HEK293 (cell line): ENCODE measurements at regions not wholly inside any gene's neighbourhood (a gene's known extent, or its start where the extent isn't known, plus 50 kb on each side); places are given as distances from the start of the nearest gene placed in this dataset.

Source experiments
- CTCF ChIA-PET: fragments of 350-600 bp; formaldehyde crosslinking; extraction: SDS; loops from one replicate; lab custom pipeline; 2021; ENCODE audit warnings: antibody characterized with exemption; lab: Yijun Ruan, JAX
- POLR2A ChIA-PET: fragments of 300-600 bp; formaldehyde crosslinking; extraction: SDS; loops from one replicate; lab custom pipeline; 2020; ENCODE audit warnings: antibody characterized with exemption, inconsistent platforms; lab: Yijun Ruan, JAX
- H3K27ac ChIP-seq: fragments of 200-500 bp; sonication (Bioruptor generic); 2 replicates; pipeline ENCODE4 v1.5.1; 2014; ENCODE audit warnings: low read depth, low read length, control low read depth, inconsistent platforms; ENCODE audit errors: extremely low read depth
- H3K36me3 ChIP-seq, 2 experiments: fragments of 200-500 bp in 1 of 2; sonication (Bioruptor generic) in 1 of 2; 1 replicate in 1 of 2; 2 replicates in 1 of 2; pipeline ENCODE4 v1.5.1; 2014 to 2017; ENCODE audit warnings: inconsistent platforms in 2 of 2, low read length in 2 of 2; ENCODE audit not compliant: control insufficient read depth in 2 of 2, insufficient read depth in 1 of 2
- H3K4me1 ChIP-seq: fragments of 200-500 bp; sonication (Bioruptor generic); 2 replicates; pipeline ENCODE4 v1.5.1; 2014; ENCODE audit warnings: mild to moderate bottlenecking, low read length, inconsistent platforms; ENCODE audit not compliant: control insufficient read depth, insufficient read depth
- H3K4me3 ChIP-seq: 2 replicates; pipeline ENCODE4 v1.5.1; 2011; ENCODE audit warnings: low read depth, mild to moderate bottlenecking, control low read depth, low read length, moderate library complexity
- H3K9me3 ChIP-seq: fragments of 200-500 bp; sonication (Bioruptor generic); 2 replicates; pipeline ENCODE4 v1.5.1; 2014; ENCODE audit warnings: low read depth, low read length, inconsistent platforms; ENCODE audit not compliant: control insufficient read depth, insufficient read depth
- AEBP2 ChIP-seq: fragments of 450-650 bp; formaldehyde crosslinking; IDR thresholded peaks from 2 replicates; pipeline ENCODE4 v1.5.1; 2016; ENCODE audit warnings: missing biosample characterization, missing genetic modification characterization, borderline replicate concordance
- EGR2 ChIP-seq: fragments of 450-650 bp; formaldehyde crosslinking; IDR thresholded peaks from 2 replicates; pipeline ENCODE4 v1.5.1; 2016; ENCODE audit warnings: low read depth, missing biosample characterization, missing genetic modification characterization
- FEZF1 ChIP-seq: fragments of 450-650 bp; formaldehyde crosslinking; IDR thresholded peaks from 2 replicates; pipeline ENCODE4 v1.5.1; 2016; ENCODE audit warnings: missing biosample characterization, missing genetic modification characterization
- GLIS2 ChIP-seq: fragments of 450-650 bp; formaldehyde crosslinking; IDR thresholded peaks from 2 replicates; pipeline ENCODE4 v1.5.1; 2016; ENCODE audit warnings: missing biosample characterization, missing genetic modification characterization
- HOXC10 ChIP-seq: sonication (generic); formaldehyde crosslinking; IDR thresholded peaks from 2 replicates; pipeline ENCODE4 v1.8.1; 2023; ENCODE audit warnings: mild to moderate bottlenecking, missing genetic modification reagents
- KLF16 ChIP-seq: fragments of 450-650 bp; formaldehyde crosslinking; IDR thresholded peaks from 2 replicates; pipeline ENCODE4 v1.5.1; 2017; ENCODE audit warnings: missing biosample characterization, missing genetic modification characterization
- MEIS1 ChIP-seq: sonication (generic); formaldehyde crosslinking; IDR thresholded peaks from 2 replicates; pipeline ENCODE4 v1.8.1; 2022; ENCODE audit warnings: missing genetic modification reagents, mild to moderate bottlenecking, borderline replicate concordance
- PRDM1 ChIP-seq: fragments of 450-650 bp; formaldehyde crosslinking; IDR thresholded peaks from 2 replicates; pipeline ENCODE4; 2016; ENCODE audit warnings: missing biosample characterization, missing genetic modification characterization
- SALL2 ChIP-seq: fragments of 450-650 bp; formaldehyde crosslinking; IDR thresholded peaks from 2 replicates; pipeline ENCODE4 v1.5.0; 2017; ENCODE audit warnings: missing biosample characterization, mild to moderate bottlenecking, missing genetic modification characterization, borderline replicate concordance
- SCRT2 ChIP-seq: fragments of 450-650 bp; formaldehyde crosslinking; IDR thresholded peaks from 2 replicates; pipeline ENCODE4 v1.5.1; 2016; ENCODE audit warnings: missing biosample characterization, missing genetic modification characterization
- ZBTB6 ChIP-seq: fragments of 450-650 bp; formaldehyde crosslinking; IDR thresholded peaks from 2 replicates; pipeline ENCODE4 v1.5.1; 2017; ENCODE audit warnings: missing biosample characterization, missing genetic modification characterization
- ZBTB8A ChIP-seq: fragments of 450-650 bp; formaldehyde crosslinking; IDR thresholded peaks from 2 replicates; pipeline ENCODE4 v1.5.1; 2016; ENCODE audit warnings: missing biosample characterization, missing genetic modification characterization
- ZFP3 ChIP-seq: fragments of 450-650 bp; formaldehyde crosslinking; IDR thresholded peaks from 2 replicates; pipeline ENCODE4 v1.5.1; 2016; ENCODE audit warnings: low read depth, missing biosample characterization, missing genetic modification characterization
- ZNF114 ChIP-seq: fragments of 450-650 bp; formaldehyde crosslinking; IDR thresholded peaks from 2 replicates; pipeline ENCODE4 v1.5.0; 2017; ENCODE audit warnings: missing biosample characterization, missing genetic modification characterization
- ZNF155 ChIP-seq: fragments of 450-650 bp; formaldehyde crosslinking; IDR thresholded peaks from 2 replicates; pipeline ENCODE4 v1.5.1; 2016; ENCODE audit warnings: missing biosample characterization, missing genetic modification characterization
- ZNF175 ChIP-seq: fragments of 450-650 bp; formaldehyde crosslinking; IDR thresholded peaks from 2 replicates; pipeline ENCODE4 v1.5.1; 2016; ENCODE audit warnings: missing biosample characterization, missing genetic modification characterization
- ZNF184 ChIP-seq: fragments of 450-650 bp; IDR thresholded peaks from 2 replicates; pipeline ENCODE4 v1.5.1; 2018; ENCODE audit warnings: missing biosample characterization, mild to moderate bottlenecking, missing genetic modification characterization
- ZNF24 ChIP-seq: fragments of 450-650 bp; formaldehyde crosslinking; IDR thresholded peaks from 2 replicates; pipeline ENCODE4 v1.5.1; 2016; ENCODE audit warnings: missing biosample characterization, missing genetic modification characterization
- ZNF266 ChIP-seq: fragments of 450-650 bp; formaldehyde crosslinking; IDR thresholded peaks from 2 replicates; pipeline ENCODE4 v1.5.1; 2016; ENCODE audit warnings: missing biosample characterization, missing genetic modification characterization, low read depth
- ZNF302 ChIP-seq: fragments of 450-650 bp; formaldehyde crosslinking; IDR thresholded peaks from 2 replicates; pipeline ENCODE4 v1.5.1; 2016; ENCODE audit warnings: missing biosample characterization, missing genetic modification characterization, low read depth
- ZNF350 ChIP-seq: fragments of 450-650 bp; formaldehyde crosslinking; IDR thresholded peaks from 2 replicates; pipeline ENCODE4 v1.5.0; 2017; ENCODE audit warnings: missing biosample characterization, mild to moderate bottlenecking, missing genetic modification characterization
- ZNF398 ChIP-seq: fragments of 450-650 bp; formaldehyde crosslinking; IDR thresholded peaks from 2 replicates; pipeline ENCODE4 v1.5.1; 2017; ENCODE audit warnings: missing biosample characterization, missing genetic modification characterization
- ZNF473 ChIP-seq: fragments of 450-650 bp; formaldehyde crosslinking; IDR thresholded peaks from 2 replicates; pipeline ENCODE4 v1.5.1; 2017; ENCODE audit warnings: missing biosample characterization, missing genetic modification characterization
- ZNF48 ChIP-seq: fragments of 450-650 bp; formaldehyde crosslinking; IDR thresholded peaks from 2 replicates; pipeline ENCODE4 v1.5.1; 2016; ENCODE audit warnings: missing biosample characterization, missing genetic modification characterization
- ZNF488 ChIP-seq: fragments of 450-650 bp; formaldehyde crosslinking; IDR thresholded peaks from 2 replicates; pipeline ENCODE4 v1.5.1; 2016; ENCODE audit warnings: missing biosample characterization, missing genetic modification characterization
- ZNF501 ChIP-seq: fragments of 450-650 bp; formaldehyde crosslinking; IDR thresholded peaks from 2 replicates; pipeline ENCODE4 v1.5.1; 2016; ENCODE audit warnings: missing biosample characterization, missing genetic modification characterization
- ZNF777 ChIP-seq: fragments of 450-650 bp; formaldehyde crosslinking; IDR thresholded peaks from 2 replicates; pipeline ENCODE4 v1.5.1; 2017; ENCODE audit warnings: missing biosample characterization, missing genetic modification characterization, borderline replicate concordance
- ZNF791 ChIP-seq: fragments of 450-650 bp; formaldehyde crosslinking; IDR thresholded peaks from 2 replicates; pipeline ENCODE4 v1.5.1; 2016; ENCODE audit warnings: missing biosample characterization, missing genetic modification characterization
- ZNF830 ChIP-seq: fragments of 450-650 bp; IDR thresholded peaks from 2 replicates; pipeline ENCODE4 v1.5.0; 2018; ENCODE audit warnings: missing biosample characterization, missing genetic modification characterization, low read depth, mild to moderate bottlenecking, moderate library complexity
- ZSCAN18 ChIP-seq: fragments of 450-650 bp; formaldehyde crosslinking; IDR thresholded peaks from 2 replicates; pipeline ENCODE4 v1.5.1; 2016; ENCODE audit warnings: missing biosample characterization, missing genetic modification characterization

- Histone ChIP-seq H3K9me3 (no peaks in the 10 kb centered on the region), H3K4me3 (no peak overlapping the region), H3K4me1 (no peaks in the 10 kb centered on the region), H3K36me3 (no peaks in the 10 kb centered on the region), H3K27ac (no peak overlapping the region)
- POLR2A ChIA-PET = no interaction called here
- TF ChIP-seq AEBP2 (tag by site-specific recombination) (no peak), PRDM1 (tag by site-specific recombination) (no peak), KLF16 (no peak), EGR2 (no peak), ZNF777 (tag by site-specific recombination) (no peak), ZNF488 (tag by site-specific recombination) (no peak), SCRT2 (tag by site-specific recombination) (no peak), GLIS2 (tag by site-specific recombination) (no peak), ZSCAN18 (tag by site-specific recombination) (no peak), MEIS1 (no peak), ZFP3 (tag by site-specific recombination) (no peak), ZNF114 (tag by site-specific recombination) (no peak), ZNF473 (tag by site-specific recombination) (no peak), ZBTB6 (tag by site-specific recombination) (no peak), ZNF175 (no peak), ZNF302 (tag by site-specific recombination) (no peak), ZNF791 (tag by site-specific recombination) (no peak), ZNF830 (tag by site-specific recombination) (no peak)
- CTCF ChIA-PET = no interaction called here
These were observed 351.9 kb downstream of the S1PR1 start for GRCh38 chr1:101588677-101589076.

GRCh38 chr1:101592845-101593244 is 356.0 kb downstream of the S1PR1 start:
- CTCF ChIA-PET = no interaction called here
- no peak overlapping the region for H3K27ac ChIP-seq
- TF ChIP-seq ZNF350 (tag by site-specific recombination) (no peak), ZNF184 (tag by site-specific recombination) (no peak), ZNF155 (tag by site-specific recombination) (no peak), ZNF24 (tag by site-specific recombination) (no peak), HOXC10 (CRISPR knock-in tag) (no peak), ZBTB8A (no peak), ZNF398 (tag by site-specific recombination) (no peak), ZNF266 (tag by site-specific recombination) (no peak), ZNF501 (tag by site-specific recombination) (no peak), AEBP2 (tag by site-specific recombination) (no peak), FEZF1 (no peak), SALL2 (tag by site-specific recombination) (no peak), ZNF48 (tag by site-specific recombination) (no peak)
- TF ChIP-seq, all 188 proteins: peak for 0
- POLR2A ChIA-PET = no interaction called here
- H3K4me3 ChIP-seq = no peak overlapping the region
- no peaks in the 10 kb centered on the region for H3K9me3 ChIP-seq
- no peaks in the 10 kb centered on the region for H3K36me3 ChIP-seq
- H3K4me1 ChIP-seq = no peaks in the 10 kb centered on the region
